ENCODE measurements at regions not wholly inside any gene's neighbourhood (a gene's known extent, or its start where the extent isn't known, plus 50 kb on each side); places are given as distances from the start of the nearest gene placed in this dataset.

GRCh38 chr9:30732060-30732459 lies 1652.4 kb upstream of the ACO1 start:
- no peak for DNase-seq
- TF ChIP-seq EZH2phosphoT487 (IDR thresholded peaks at IDR 0.05; ENCODE audit: low read length) (no peak), CTCF (IDR thresholded peaks at IDR 0.05; ENCODE audit: low read length) (no peak), EZH2 (optimal IDR thresholded peaks at IDR 0.05; ENCODE audit: low read depth, low read length) (no peak)
- Histone ChIP-seq H3F3A (ENCODE audit: insufficient read depth, low read length) (no peaks in the 10 kb centered on the region), H3K4me3 (ENCODE audit: low read length) (no peak overlapping the region), H3K36me3 (replicated peaks; ENCODE audit: insufficient read depth, low read length) (no peaks in the 10 kb centered on the region), H3K27ac (ENCODE audit: low read length) (no peak overlapping the region), H3K27me3 (replicated peaks; ENCODE audit: insufficient read depth, low read length) (no peaks in the 10 kb centered on the region), H3K4me2 (ENCODE audit: low read depth, low read length) (no peak overlapping the region), H3K9me3 (replicated peaks; ENCODE audit: insufficient read depth, low read length) (no peaks in the 10 kb centered on the region), H3K79me2 (ENCODE audit: low read length) (no peaks in the 10 kb centered on the region), H3K4me1 (ENCODE audit: low read length) (no peaks in the 10 kb centered on the region), H3K9me2 (replicated peaks; ENCODE audit: insufficient read depth, low read length) (no peaks in the 10 kb centered on the region), H2AFZ (ENCODE audit: low read length) (no peak overlapping the region), H3K9ac (ENCODE audit: low read length) (no peak overlapping the region), H4K20me1 (ENCODE audit: insufficient read depth, low read length) (no peaks in the 10 kb centered on the region)

GRCh38 chr9:30744871-30745270 lies 1639.6 kb upstream of the ACO1 start:
- TF ChIP-seq CTCF (IDR thresholded peaks at IDR 0.05; ENCODE audit: low read length) = no peak
- no peak for TF ChIP-seq EZH2phosphoT487 (IDR thresholded peaks at IDR 0.05; ENCODE audit: low read length)
- Histone ChIP-seq H3F3A (ENCODE audit: insufficient read depth, low read length) (no peaks in the 10 kb centered on the region), H3K79me2 (ENCODE audit: low read length) (no peaks in the 10 kb centered on the region), H3K9ac (ENCODE audit: low read length) (no peak overlapping the region), H3K36me3 (replicated peaks; ENCODE audit: insufficient read depth, low read length) (no peaks in the 10 kb centered on the region), H3K9me2 (replicated peaks; ENCODE audit: insufficient read depth, low read length) (no peaks in the 10 kb centered on the region; the same call in 1 of the 2 replicates), H3K9me3 (replicated peaks; ENCODE audit: insufficient read depth, low read length) (no peaks in the 10 kb centered on the region), H3K4me1 (ENCODE audit: low read length) (no peaks in the 10 kb centered on the region), H3K4me3 (ENCODE audit: low read length) (no peak overlapping the region), H3K27me3 (replicated peaks; ENCODE audit: insufficient read depth, low read length) (no peaks in the 10 kb centered on the region), H2AFZ (ENCODE audit: low read length) (no peak overlapping the region), H3K4me2 (ENCODE audit: low read depth, low read length) (no peak overlapping the region), H4K20me1 (ENCODE audit: insufficient read depth, low read length) (no peaks in the 10 kb centered on the region), H3K27ac (ENCODE audit: low read length) (no peak overlapping the region)
- no peak for DNase-seq

- Histone ChIP-seq H3K79me2 (ENCODE audit: low read length) (no peaks in the 10 kb centered on the region), H2AFZ (ENCODE audit: low read length) (no peak overlapping the region), H4K20me1 (ENCODE audit: insufficient read depth, low read length) (no peaks in the 10 kb centered on the region), H3K4me1 (ENCODE audit: low read length) (no peaks in the 10 kb centered on the region), H3K27me3 (replicated peaks; ENCODE audit: insufficient read depth, low read length) (no peaks in the 10 kb centered on the region), H3F3A (ENCODE audit: insufficient read depth, low read length) (no peaks in the 10 kb centered on the region), H3K4me2 (ENCODE audit: low read depth, low read length) (no peak overlapping the region), H3K36me3 (replicated peaks; ENCODE audit: insufficient read depth, low read length) (no peaks in the 10 kb centered on the region), H3K9me3 (replicated peaks; ENCODE audit: insufficient read depth, low read length) (no peaks in the 10 kb centered on the region), H3K9ac (ENCODE audit: low read length) (no peak overlapping the region), H3K4me3 (ENCODE audit: low read length) (no peak overlapping the region), H3K9me2 (replicated peaks; ENCODE audit: insufficient read depth, low read length) (no peaks in the 10 kb centered on the region; the same call in 1 of the 2 replicates), H3K27ac (ENCODE audit: low read length) (no peak overlapping the region)
- no peak for DNase-seq
- TF ChIP-seq CTCF (IDR thresholded peaks at IDR 0.05; ENCODE audit: low read length) (no peak), EZH2phosphoT487 (IDR thresholded peaks at IDR 0.05; ENCODE audit: low read length) (no peak), EZH2 (optimal IDR thresholded peaks at IDR 0.05; ENCODE audit: low read depth, low read length) (no peak)
These were observed 1637.9 kb upstream of the ACO1 start for GRCh38 chr9:30746589-30746988.
